ENCODE measurements at regions not wholly inside any gene's neighbourhood (a gene's known extent, or its start where the extent isn't known, plus 50 kb on each side); places are given as distances from the start of the nearest gene placed in this dataset.
"Not testable (repeated sequence)": the region's sequence is repeated elsewhere in the genome, so short reads cannot be mapped to it uniquely, and the experiment has no call there.

- DNase-seq = not testable (repeated sequence)
Measured at GRCh38 chr17:43345515-43345914, 53.3 kb upstream of the ARL4D start.

DNA sequence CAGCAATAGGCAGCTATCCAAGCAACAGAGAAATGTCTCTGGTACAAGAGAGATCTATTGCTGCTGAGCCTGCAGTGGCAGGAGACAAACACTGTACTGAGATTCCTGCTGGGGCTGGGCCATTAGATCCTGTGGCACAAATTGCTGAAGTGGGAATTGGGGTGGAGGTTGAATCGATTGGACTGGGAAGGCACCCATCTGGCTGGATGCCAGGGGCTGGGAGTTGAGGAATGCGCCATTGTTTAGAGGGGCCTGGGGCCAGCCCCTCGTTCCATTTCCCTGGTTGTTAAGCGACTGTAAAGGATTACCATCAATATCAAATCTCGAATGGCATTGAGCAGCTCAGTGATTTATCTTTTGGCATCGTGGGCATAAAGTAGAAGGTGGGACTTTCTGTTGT is 54.1 kb upstream of the ARL4D start:
- DNase-seq = no peak

DNA sequence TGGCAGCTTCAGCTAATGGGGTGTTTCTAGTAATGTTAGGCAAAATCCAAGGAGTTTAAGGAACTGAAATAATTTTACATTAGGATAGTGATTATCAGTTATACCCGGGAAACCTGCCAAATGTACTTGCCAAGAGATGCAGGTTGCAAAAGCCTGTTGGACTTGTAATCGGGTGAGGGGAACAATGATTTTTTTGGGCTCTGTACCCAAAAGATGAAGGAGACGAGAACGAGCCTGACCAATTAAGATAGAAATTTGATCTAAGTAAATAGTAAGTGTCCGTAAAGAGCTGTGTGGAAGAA is 56.3 kb upstream of the ARL4D start:
- DNase-seq = no peak

GRCh38 chr17:43341715-43342588 is 56.8 kb upstream of the ARL4D start:
- no peak for DNase-seq

- DNase-seq = peak; percentile 46 to 61
Measured at GRCh38 chr17:43338886-43339516, 59.8 kb upstream of the ARL4D start.

- no peak for DNase-seq
Measured at GRCh38 chr17:43337684-43338428, 60.9 kb upstream of the ARL4D start.

- DNase-seq = peak in 1 of 2 donors; percentile 19
Measured at GRCh38 chr17:43334738-43335402, 63.9 kb upstream of the ARL4D start.

GRCh38 chr17:43333433-43333943 is 65.3 kb upstream of the ARL4D start:
- no peak for DNase-seq

DNA sequence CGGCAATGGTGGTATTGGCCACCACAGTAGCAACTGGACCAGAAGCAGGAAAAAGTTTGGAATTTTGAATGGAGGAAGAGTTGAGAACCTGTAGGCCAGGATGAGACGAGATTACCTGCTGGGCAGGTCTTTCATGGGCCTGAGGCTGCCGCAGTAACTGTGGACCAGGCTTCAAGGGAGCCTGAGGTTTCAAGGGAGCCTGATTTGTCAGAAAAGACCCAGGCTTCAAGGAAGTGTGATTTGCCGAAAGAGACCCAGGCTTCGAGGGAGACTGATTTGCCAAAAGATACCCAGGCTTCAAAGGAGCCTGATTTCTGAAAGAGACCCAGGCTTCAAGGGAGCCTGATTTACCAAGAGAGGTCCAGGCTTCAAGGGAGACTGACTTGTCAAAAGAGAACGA is 66.6 kb upstream of the ARL4D start:
- no peak for DNase-seq

DNA sequence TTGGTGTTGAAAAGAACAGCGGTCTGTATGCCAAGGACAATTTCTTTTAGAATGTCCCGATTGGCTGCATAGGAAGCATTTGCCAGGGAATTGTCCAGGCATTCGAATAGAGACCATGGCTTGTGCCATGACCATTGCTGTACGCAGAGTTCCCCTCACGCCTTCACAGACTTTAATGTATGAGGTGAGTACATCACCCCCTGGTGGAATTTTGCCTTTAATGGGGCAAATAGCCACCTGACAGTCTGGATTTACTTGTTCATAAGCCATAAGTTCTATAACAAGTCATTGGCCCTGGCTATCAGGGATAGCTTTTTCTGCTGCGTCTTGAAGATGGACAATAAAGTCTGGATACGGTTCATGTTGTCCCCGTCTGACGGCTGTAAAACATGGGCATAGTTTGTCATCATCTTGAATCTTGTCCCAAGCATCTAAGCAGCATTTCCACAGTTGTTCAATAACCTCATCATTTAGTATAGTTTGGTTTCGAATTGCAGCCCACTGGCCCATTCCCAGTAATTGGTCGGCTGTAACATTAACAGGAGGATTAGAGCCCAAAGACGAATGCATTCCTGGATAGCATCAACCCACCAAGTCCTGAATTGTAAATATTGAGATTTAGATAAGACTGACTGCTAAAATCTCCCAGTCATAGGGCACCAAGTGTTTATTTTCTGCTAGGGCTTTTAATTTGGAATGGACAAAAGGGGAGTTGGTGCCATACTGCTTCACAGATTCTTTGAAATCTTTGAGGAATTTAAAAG is 67.7 kb upstream of the ARL4D start:
- DNase-seq = no peak

- DNase-seq = no peak
Measured at GRCh38 chr17:43329183-43329582, 69.6 kb upstream of the ARL4D start.

DNA sequence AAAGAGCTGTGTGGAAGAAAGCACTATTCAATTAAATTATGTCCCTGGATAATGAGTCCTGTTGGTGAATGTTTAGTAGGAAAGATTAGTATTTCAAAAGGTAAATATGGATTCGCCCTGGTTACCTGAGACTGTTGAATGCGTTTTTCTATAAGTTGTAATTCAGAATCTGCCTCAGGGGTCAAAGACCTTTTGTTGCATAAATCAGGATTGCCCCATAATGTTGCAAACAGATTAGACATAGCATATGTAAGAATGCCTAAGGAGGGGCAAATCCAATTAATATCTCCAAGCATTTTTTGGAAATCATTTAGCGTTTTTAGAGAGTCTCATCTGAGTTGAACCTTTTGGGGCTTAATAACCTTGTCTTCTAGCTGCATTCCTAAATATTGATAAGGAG is 70.1 kb upstream of the ARL4D start:
- no peak for DNase-seq

- no peak for DNase-seq
Measured at GRCh38 chr17:43327834-43328420, 70.9 kb upstream of the ARL4D start.

DNA sequence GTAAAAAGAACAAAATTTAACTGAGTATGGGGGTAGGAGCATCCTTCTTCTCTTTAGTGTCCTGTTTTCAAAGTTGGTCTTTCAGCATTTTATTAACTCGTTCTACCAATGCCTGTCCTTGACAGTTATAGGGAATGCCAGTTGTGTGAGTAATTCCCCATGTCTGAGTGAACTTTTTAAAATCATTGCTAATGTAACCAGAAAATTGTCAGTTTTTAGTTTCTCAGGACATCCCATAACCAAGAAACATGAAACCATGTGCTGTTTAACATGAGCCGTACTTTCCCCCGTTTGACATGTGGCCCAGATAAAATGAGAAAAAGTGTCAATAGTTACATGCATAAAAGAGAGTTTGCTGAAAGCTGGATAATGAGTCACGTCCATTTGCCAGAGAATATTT is 71.4 kb upstream of the ARL4D start:
- DNase-seq = no peak

- no peak for DNase-seq
Measured at GRCh38 chr17:43326490-43327275, 72.1 kb upstream of the ARL4D start.

- DNase-seq = no peak
Measured at GRCh38 chr17:43324205-43324893, 74.4 kb upstream of the ARL4D start.

DNA sequence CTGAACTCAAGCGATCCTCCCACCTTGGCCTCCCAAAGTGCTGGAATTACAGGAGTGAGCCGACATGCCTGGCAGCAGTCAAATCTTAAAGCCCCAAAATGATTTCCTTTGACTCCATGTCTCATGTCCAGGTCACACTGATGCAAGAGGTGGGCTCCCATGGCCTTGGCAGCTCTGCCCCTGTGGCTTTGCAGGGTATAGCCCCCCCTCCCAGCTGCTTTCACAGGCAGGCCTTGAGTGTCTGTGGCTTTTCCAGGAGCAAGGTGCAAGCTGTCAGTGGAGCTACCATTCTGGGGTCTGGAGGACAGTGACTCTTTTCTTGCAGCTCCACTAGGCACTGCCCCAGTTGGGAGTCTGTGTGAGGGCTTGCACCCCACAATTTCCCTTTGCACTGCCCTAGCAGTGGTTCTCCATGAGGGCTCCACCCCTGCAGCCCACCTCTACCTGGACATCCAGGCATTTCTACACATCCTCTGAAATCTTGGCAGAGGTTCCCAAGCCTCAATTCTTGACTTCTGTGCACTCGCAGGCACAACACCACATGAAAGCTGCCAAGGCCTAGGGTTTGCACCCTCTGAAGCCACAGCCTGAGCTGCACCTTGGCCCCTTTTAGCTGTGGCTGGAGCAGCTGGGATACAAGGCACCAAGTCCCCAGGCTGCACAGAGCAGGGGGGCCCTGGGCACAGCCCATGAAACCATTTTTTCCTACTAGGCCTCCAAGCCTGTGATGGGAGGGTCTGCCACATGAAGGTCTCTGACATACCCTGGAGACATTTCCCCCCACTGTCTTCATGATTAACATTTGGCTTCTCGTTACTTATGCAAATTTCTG is 79.3 kb upstream of the ARL4D start:
- DNase-seq = no peak

GRCh38 chr17:43316522-43317142 is 82.2 kb upstream of the ARL4D start:
- no peak for DNase-seq
